K562 (cell line): ENCODE measurements at regions not wholly inside any gene's neighbourhood (a gene's known extent, or its start where the extent isn't known, plus 50 kb on each side); places are given as distances from the start of the nearest gene placed in this dataset.

ENCODE experiments used
- ELF2 ChIP-seq: fragments of 250-450 bp; sonication (Bioruptor Pico); IDR thresholded peaks from 2 replicates; pipeline ENCODE4 v1.5.0; 2021; ENCODE audit warnings: mild to moderate bottlenecking
- FOXK1 ChIP-seq: sonication (generic); formaldehyde crosslinking; IDR thresholded peaks from 2 replicates; pipeline ENCODE4 v1.8.0; 2022; ENCODE audit warnings: missing genetic modification reagents, mild to moderate bottlenecking, borderline replicate concordance
- HMG20B ChIP-seq: fragments of 250-450 bp; sonication (Bioruptor Pico); IDR thresholded peaks from 2 replicates; pipeline ENCODE4 v1.5.0; 2021; ENCODE audit warnings: mild to moderate bottlenecking
- PHB ChIP-seq: fragments of 250-450 bp; sonication (Bioruptor Pico); IDR thresholded peaks from 2 replicates; pipeline ENCODE4 v1.5.0; 2021
- SOX6 ChIP-seq: fragments of 450-650 bp; IDR thresholded peaks from 2 replicates; pipeline ENCODE4 v1.6.1; 2014; ENCODE audit warnings: mild to moderate bottlenecking
- VEZF1 ChIP-seq: fragments of 200-800 bp; sonication (Bioruptor generic); IDR thresholded peaks from 2 replicates; pipeline ENCODE4 v1.6.1; 2017; ENCODE audit warnings: missing genetic modification characterization, missing compliant biosample characterization
- TF ChIP-seq, protein P1 (sequence below): fragments of 450-650 bp; IDR thresholded peaks from 2 replicates; pipeline ENCODE4 v1.6.1; 2016; ENCODE audit warnings: low read depth
- TF ChIP-seq, protein P2 (sequence below): IDR thresholded peaks from 2 replicates; pipeline ENCODE4 v1.6.1; 2016; ENCODE audit warnings: missing genetic modification characterization, missing compliant biosample characterization
- TF ChIP-seq, protein P3 (sequence below): sonication (generic); IDR thresholded peaks from 2 replicates; pipeline ENCODE4 v1.6.1; 2016
- TF ChIP-seq, protein P4 (sequence below), 2 experiments: fragments of 450-650 bp; IDR thresholded peaks; 2 replicates each; pipeline ENCODE4 v1.6.1; 2018; ENCODE audit warnings: mild to moderate bottlenecking in 2 of 2, low read depth in 1 of 2; ENCODE audit not compliant: partially characterized antibody in 2 of 2

GRCh38 chr19:28602675-28603298 lies 610.2 kb downstream of the UQCRFS1 start (continued):
- TF ChIP-seq, protein P1, sequence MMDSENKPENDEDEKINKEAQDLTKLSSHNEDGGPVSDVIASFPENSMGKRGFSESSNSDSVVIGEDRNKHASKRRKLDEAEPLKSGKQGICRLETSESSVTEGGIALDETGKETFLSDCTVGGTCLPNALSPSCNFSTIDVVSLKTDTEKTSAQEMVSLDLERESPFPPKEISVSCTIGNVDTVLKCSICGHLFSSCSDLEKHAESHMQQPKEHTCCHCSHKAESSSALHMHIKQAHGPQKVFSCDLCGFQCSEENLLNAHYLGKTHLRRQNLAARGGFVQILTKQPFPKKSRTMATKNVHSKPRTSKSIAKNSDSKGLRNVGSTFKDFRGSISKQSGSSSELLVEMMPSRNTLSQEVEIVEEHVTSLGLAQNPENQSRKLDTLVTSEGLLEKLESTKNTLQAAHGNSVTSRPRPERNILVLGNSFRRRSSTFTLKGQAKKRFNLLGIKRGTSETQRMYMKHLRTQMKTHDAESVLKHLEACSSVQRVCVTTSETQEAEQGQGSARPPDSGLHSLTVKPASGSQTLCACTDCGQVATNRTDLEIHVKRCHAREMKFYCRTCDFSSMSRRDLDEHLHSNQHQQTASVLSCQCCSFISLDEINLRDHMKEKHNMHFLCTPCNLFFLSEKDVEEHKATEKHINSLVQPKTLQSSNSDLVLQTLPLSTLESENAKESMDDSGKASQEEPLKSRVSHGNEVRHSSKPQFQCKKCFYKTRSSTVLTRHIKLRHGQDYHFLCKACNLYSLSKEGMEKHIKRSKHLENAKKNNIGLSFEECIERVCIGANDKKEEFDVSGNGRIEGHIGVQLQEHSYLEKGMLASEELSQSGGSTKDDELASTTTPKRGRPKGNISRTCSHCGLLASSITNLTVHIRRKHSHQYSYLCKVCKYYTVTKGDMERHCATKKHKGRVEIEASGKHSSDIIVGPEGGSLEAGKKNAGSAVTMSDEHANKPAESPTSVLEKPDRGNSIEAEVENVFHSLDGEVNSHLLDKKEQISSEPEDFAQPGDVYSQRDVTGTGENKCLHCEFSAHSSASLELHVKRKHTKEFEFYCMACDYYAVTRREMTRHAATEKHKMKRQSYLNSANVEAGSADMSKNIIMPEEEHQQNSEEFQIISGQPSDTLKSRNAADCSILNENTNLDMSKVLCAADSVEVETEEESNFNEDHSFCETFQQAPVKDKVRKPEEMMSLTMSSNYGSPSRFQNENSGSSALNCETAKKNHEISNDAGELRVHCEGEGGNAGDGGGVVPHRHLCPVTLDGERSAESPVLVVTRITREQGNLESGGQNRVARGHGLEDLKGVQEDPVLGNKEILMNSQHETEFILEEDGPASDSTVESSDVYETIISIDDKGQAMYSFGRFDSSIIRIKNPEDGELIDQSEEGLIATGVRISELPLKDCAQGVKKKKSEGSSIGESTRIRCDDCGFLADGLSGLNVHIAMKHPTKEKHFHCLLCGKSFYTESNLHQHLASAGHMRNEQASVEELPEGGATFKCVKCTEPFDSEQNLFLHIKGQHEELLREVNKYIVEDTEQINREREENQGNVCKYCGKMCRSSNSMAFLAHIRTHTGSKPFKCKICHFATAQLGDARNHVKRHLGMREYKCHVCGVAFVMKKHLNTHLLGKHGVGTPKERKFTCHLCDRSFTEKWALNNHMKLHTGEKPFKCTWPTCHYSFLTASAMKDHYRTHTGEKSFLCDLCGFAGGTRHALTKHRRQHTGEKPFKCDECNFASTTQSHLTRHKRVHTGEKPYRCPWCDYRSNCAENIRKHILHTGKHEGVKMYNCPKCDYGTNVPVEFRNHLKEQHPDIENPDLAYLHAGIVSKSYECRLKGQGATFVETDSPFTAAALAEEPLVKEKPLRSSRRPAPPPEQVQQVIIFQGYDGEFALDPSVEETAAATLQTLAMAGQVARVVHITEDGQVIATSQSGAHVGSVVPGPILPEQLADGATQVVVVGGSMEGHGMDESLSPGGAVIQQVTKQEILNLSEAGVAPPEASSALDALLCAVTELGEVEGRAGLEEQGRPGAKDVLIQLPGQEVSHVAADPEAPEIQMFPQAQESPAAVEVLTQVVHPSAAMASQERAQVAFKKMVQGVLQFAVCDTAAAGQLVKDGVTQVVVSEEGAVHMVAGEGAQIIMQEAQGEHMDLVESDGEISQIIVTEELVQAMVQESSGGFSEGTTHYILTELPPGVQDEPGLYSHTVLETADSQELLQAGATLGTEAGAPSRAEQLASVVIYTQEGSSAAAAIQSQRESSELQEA = no peak
- TF ChIP-seq VEZF1 (CRISPR knock-in tag) = no peak
- no peak for TF ChIP-seq PHB (CRISPR knock-in tag)
- TF ChIP-seq ELF2 = no peak
- TF ChIP-seq, protein P2, sequence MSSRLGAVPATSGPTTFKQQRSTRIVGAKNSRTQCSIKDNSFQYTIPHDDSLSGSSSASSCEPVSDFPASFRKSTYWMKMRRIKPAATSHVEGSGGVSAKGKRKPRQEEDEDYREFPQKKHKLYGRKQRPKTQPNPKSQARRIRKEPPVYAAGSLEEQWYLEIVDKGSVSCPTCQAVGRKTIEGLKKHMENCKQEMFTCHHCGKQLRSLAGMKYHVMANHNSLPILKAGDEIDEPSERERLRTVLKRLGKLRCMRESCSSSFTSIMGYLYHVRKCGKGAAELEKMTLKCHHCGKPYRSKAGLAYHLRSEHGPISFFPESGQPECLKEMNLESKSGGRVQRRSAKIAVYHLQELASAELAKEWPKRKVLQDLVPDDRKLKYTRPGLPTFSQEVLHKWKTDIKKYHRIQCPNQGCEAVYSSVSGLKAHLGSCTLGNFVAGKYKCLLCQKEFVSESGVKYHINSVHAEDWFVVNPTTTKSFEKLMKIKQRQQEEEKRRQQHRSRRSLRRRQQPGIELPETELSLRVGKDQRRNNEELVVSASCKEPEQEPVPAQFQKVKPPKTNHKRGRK = no peak
- TF ChIP-seq, protein P3, sequence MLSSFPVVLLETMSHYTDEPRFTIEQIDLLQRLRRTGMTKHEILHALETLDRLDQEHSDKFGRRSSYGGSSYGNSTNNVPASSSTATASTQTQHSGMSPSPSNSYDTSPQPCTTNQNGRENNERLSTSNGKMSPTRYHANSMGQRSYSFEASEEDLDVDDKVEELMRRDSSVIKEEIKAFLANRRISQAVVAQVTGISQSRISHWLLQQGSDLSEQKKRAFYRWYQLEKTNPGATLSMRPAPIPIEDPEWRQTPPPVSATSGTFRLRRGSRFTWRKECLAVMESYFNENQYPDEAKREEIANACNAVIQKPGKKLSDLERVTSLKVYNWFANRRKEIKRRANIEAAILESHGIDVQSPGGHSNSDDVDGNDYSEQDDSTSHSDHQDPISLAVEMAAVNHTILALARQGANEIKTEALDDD = peak; percentile 78
- TF ChIP-seq, protein P4, sequence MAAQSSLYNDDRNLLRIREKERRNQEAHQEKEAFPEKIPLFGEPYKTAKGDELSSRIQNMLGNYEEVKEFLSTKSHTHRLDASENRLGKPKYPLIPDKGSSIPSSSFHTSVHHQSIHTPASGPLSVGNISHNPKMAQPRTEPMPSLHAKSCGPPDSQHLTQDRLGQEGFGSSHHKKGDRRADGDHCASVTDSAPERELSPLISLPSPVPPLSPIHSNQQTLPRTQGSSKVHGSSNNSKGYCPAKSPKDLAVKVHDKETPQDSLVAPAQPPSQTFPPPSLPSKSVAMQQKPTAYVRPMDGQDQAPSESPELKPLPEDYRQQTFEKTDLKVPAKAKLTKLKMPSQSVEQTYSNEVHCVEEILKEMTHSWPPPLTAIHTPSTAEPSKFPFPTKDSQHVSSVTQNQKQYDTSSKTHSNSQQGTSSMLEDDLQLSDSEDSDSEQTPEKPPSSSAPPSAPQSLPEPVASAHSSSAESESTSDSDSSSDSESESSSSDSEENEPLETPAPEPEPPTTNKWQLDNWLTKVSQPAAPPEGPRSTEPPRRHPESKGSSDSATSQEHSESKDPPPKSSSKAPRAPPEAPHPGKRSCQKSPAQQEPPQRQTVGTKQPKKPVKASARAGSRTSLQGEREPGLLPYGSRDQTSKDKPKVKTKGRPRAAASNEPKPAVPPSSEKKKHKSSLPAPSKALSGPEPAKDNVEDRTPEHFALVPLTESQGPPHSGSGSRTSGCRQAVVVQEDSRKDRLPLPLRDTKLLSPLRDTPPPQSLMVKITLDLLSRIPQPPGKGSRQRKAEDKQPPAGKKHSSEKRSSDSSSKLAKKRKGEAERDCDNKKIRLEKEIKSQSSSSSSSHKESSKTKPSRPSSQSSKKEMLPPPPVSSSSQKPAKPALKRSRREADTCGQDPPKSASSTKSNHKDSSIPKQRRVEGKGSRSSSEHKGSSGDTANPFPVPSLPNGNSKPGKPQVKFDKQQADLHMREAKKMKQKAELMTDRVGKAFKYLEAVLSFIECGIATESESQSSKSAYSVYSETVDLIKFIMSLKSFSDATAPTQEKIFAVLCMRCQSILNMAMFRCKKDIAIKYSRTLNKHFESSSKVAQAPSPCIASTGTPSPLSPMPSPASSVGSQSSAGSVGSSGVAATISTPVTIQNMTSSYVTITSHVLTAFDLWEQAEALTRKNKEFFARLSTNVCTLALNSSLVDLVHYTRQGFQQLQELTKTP (IDR thresholded peaks at IDR 0.05; ENCODE audit: low read depth in 1 of 2, partially characterized antibody in 2 of 2) = peak in 1 of 2 experiments; percentile 28
- TF ChIP-seq SOX6 = peak; percentile 45
- no peak for TF ChIP-seq FOXK1 (CRISPR knock-in tag)
- no peak for TF ChIP-seq HMG20B (CRISPR knock-in tag)
